ENCODE measurements at regions not wholly inside any gene's neighbourhood (a gene's known extent, or its start where the extent isn't known, plus 50 kb on each side); places are given as distances from the start of the nearest gene placed in this dataset.

GRCh38 chr12:54725233-54725843 lies 77.2 kb upstream of the DCD start:
- TF ChIP-seq PBX3 (IDR thresholded peaks at IDR 0.05): no peak
- TF ChIP-seq TAF1 (IDR thresholded peaks at IDR 0.05; ENCODE audit: borderline replicate concordance, low read depth, low read length): no peak
- TF ChIP-seq CTCF (IDR thresholded peaks at IDR 0.05): peak; percentile 36
- no peak for TF ChIP-seq RCOR1 (IDR thresholded peaks at IDR 0.05; ENCODE audit: low read length)
- TF ChIP-seq POLR2AphosphoS5 (IDR thresholded peaks at IDR 0.05; ENCODE audit: low read depth, low read length): no peak
- no peak for TF ChIP-seq YY1 (IDR thresholded peaks at IDR 0.05; ENCODE audit: low read depth)
- TF ChIP-seq JUND (IDR thresholded peaks at IDR 0.05): no peak
- no peak for TF ChIP-seq REST (IDR thresholded peaks at IDR 0.05; ENCODE audit: low read depth, low read length)
- TF ChIP-seq RXRA (IDR thresholded peaks at IDR 0.05; ENCODE audit: borderline replicate concordance, low read depth): no peak
- TF ChIP-seq EP300 (IDR thresholded peaks at IDR 0.05; ENCODE audit: borderline replicate concordance in 1 of 2, low read depth in 1 of 2, low read length in 1 of 2): no peak
- TF ChIP-seq SMC3 (IDR thresholded peaks at IDR 0.05; ENCODE audit: low read depth, low read length): no peak

Measured in SK-N-SH (cell line).